Psoas muscle (tissue), 7 donors: ENCODE measurements at regions not wholly inside any gene's neighbourhood (a gene's known extent, or its start where the extent isn't known, plus 50 kb on each side); places are given as distances from the start of the nearest gene placed in this dataset.

Source experiments
- ATAC-seq, 4 donors: fragments of 200-7000 bp; cut with Tn5 transposase; one replicate each; pipeline ENCODE4 v1.9.1; 2020; ENCODE audit warnings: moderate library complexity in 3 of 4, mild to moderate bottlenecking in 2 of 4
- DNase-seq, 2 donors: peaks; one replicate each; pipeline ENCODE4 v3.0.0-alpha.2; 2020
- H3K27ac ChIP-seq: fragments of 200-600 bp; one replicate; pipeline ENCODE4 v1.8.0; 2022
- H3K27me3 ChIP-seq, 3 donors: fragments of 200-600 bp in 1 of 3; one replicate each; pipeline versions ENCODE4 v1.6.1 to v1.8.0; 2013 to 2022; ENCODE audit warnings: low read length in 2 of 3, mild to moderate bottlenecking in 2 of 3, moderate library complexity in 1 of 3; ENCODE audit not compliant: insufficient read depth in 3 of 3
- H3K36me3 ChIP-seq, 2 donors: fragments of 200-600 bp in 1 of 2; one replicate each; pipeline versions ENCODE4 v1.6.1 to v1.8.0; 2013 to 2022; ENCODE audit warnings: low read depth in 1 of 2, mild to moderate bottlenecking in 1 of 2, moderate library complexity in 1 of 2; ENCODE audit not compliant: insufficient read depth in 1 of 2
- H3K4me1 ChIP-seq: fragments of 200-600 bp; one replicate; pipeline ENCODE4 v1.8.0; 2022
- H3K4me3 ChIP-seq: fragments of 200-600 bp; one replicate; pipeline ENCODE4 v1.8.0; 2022; ENCODE audit warnings: mild to moderate bottlenecking
- H3K9me3 ChIP-seq: fragments of 200-600 bp; one replicate; pipeline ENCODE4 v1.8.0; 2022
- WGBS, 3 donors: extraction: QIAGEN DNeasy Blood & Tissue Kit; methylation state at CpG; one replicate each; pipeline versions ENCODE4 v1.1.6 to v1.1.7; 2013; 5-methylcytosine and 5-hydroxymethylcytosine counted together
- intact Hi-C, 2 donors: fragments of 100-400 bp; cut with DNase I; formaldehyde crosslinking; loops; one replicate each; pipeline versions ENCODE4 v1.11.0 to v1.14.2; 2022
- TF ChIP-seq, protein P1 (sequence below): fragments of 200-600 bp; IDR thresholded peaks from one replicate; pipeline ENCODE4 v1.8.0; 2022; ENCODE audit warnings: antibody characterized with exemption
- donor health status: healthy with polysubstance abuse.
- donor health status: DM: no; HTN: no; CAD: no; lungs with moderate emphysema.
- donor health status: Bipolar disorder and iron deficiency.
- donor health status: healthy.
- donor health status: DM: yes; HTN: yes; CAD: no.
- donor health status: DM: no; HTN: no; CAD: no.
- donor health status: DM: yes; HTN: yes; CAD: no.

DNA sequence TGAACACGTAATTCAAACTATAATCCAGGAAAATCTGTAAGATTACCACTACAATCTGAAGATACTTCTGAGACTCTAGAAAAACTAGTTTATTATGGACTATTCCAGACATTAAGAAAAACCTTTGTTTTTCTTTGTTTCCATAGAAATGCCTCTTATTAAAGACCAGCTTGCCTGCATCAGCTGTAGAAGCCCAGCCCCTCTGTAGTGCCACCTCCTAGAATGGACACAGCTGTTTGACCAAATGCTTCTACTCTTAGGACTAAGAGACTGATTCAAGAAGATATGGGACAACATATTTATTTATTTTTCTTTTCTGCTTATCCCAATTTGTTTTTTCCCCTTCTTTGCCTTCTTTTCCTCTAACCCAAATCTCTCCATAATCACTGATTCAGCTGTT is 93.8 kb downstream of the CXCL12 start:
- DNase-seq (no peak), ATAC-seq (no peak)
- Histone ChIP-seq H3K36me3 (no peaks in the 10 kb centered on the region), H3K27me3 (peaks cover 0 to 5% (median 4%) of the 10 kb centered on the region in 3 donors), H3K9me3 (no peaks in the 10 kb centered on the region), H3K27ac (no peak overlapping the region), H3K4me1 (peaks cover 7% of the 10 kb centered on the region), H3K4me3 (no peak overlapping the region)
- WGBS, 3 donors = 78 to 90% (median 86%) methylated on average over 1 of the region's 1 CpG
- intact Hi-C loops = no loop called here
- TF ChIP-seq, protein P1, sequence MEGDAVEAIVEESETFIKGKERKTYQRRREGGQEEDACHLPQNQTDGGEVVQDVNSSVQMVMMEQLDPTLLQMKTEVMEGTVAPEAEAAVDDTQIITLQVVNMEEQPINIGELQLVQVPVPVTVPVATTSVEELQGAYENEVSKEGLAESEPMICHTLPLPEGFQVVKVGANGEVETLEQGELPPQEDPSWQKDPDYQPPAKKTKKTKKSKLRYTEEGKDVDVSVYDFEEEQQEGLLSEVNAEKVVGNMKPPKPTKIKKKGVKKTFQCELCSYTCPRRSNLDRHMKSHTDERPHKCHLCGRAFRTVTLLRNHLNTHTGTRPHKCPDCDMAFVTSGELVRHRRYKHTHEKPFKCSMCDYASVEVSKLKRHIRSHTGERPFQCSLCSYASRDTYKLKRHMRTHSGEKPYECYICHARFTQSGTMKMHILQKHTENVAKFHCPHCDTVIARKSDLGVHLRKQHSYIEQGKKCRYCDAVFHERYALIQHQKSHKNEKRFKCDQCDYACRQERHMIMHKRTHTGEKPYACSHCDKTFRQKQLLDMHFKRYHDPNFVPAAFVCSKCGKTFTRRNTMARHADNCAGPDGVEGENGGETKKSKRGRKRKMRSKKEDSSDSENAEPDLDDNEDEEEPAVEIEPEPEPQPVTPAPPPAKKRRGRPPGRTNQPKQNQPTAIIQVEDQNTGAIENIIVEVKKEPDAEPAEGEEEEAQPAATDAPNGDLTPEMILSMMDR = no peak

DNA sequence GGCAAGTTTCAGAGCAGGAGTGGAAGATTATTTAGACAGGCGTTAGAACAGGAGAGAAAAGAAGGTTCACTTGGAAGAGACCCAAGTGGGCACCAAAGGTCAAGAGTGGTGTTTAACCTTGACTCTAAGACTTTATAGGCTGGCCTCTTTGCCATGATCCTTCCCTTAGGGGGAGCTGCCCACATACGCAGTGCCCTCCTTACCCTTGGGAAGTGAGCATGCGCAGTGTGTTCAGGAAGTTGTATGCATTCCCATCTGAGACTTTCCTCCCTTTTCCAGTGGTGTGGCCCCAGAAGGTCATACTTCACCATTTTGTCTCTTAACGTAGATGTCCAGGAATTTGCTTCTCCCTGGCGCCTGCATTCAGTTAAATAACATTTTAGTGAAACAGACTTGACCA is 95.8 kb downstream of the CXCL12 start:
- ATAC-seq (no peak), DNase-seq (no peak)
- peaks cover 7% of the 10 kb centered on the region for H3K4me1 ChIP-seq

DNA sequence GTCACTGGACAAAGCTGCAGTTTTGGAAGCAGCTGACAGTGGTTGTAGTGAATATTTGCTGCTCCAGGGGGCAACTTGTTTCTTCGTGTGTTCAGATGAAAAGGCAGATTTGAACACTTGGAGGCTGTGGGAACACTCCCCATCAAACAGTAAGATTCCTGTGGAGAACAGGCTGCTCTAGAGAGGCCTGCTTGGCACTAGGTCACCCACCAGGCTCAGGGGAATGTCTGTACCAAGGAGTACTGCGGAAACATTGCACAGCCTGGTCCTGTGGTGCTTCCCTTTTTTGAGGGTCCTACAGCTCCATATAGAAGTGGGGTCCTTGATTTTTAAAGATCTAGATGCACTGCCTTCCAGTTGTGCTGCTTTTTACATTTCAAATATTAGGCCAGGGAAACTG is 97.5 kb downstream of the CXCL12 start:
- ATAC-seq (no peak), DNase-seq (no peak)
- Histone ChIP-seq H3K4me1 (no peaks in the 10 kb centered on the region), H3K9me3 (no peaks in the 10 kb centered on the region), H3K4me3 (no peak overlapping the region), H3K27ac (no peak overlapping the region), H3K27me3 (no peaks in the 10 kb centered on the region), H3K36me3 (no peaks in the 10 kb centered on the region)
- intact Hi-C loops = no loop called here
- TF ChIP-seq, protein P1 = no peak
- WGBS, 3 donors = 76 to 96% (median 78%) methylated on average over 2 of the region's 2 CpGs

More for the DNA sequence above, 95.8 kb downstream of the CXCL12 start:
- WGBS, 3 donors = 90 to 95% (median 95%) methylated on average over 5 of the region's 5 CpGs
- Histone ChIP-seq H3K27me3 (peaks cover 0 to 4% (median 0%) of the 10 kb centered on the region in 3 donors), H3K27ac (no peak overlapping the region), H3K9me3 (no peaks in the 10 kb centered on the region), H3K36me3 (no peaks in the 10 kb centered on the region), H3K4me3 (no peak overlapping the region)
- intact Hi-C loops = no loop called here
- TF ChIP-seq, protein P1 = no peak

- Histone ChIP-seq H3K4me1 (peaks cover 4% of the 10 kb centered on the region), H3K27me3 (no peaks in the 10 kb centered on the region), H3K36me3 (no peaks in the 10 kb centered on the region), H3K4me3 (no peak overlapping the region), H3K27ac (no peak overlapping the region), H3K9me3 (no peaks in the 10 kb centered on the region)
- TF ChIP-seq, protein P1 = no peak
- intact Hi-C loops = no loop called here
- no peak for ATAC-seq
- 84 to 90% (median 84%) methylated on average over 6 of the region's 6 CpGs for WGBS, 3 donors
- no peak for DNase-seq
Observed at GRCh38 chr10:44284198-44285084, 100.5 kb downstream of the CXCL12 start.
